Fibroblast of the aortic adventitia (primary cell): ENCODE measurements at regions not wholly inside any gene's neighbourhood (a gene's known extent, or its start where the extent isn't known, plus 50 kb on each side); places are given as distances from the start of the nearest gene placed in this dataset.

Experiments
- DNase-seq: peaks from one replicate; pipeline ENCODE4 v3.0.0-alpha.2; 2010; ENCODE audit warnings: low read depth
- H3K4me3 ChIP-seq: 2 replicates; pipeline ENCODE4 v1.5.1; 2011; ENCODE audit warnings: low read depth, mild to moderate bottlenecking, control low read depth, low read length, moderate library complexity
- CTCF ChIP-seq: IDR thresholded peaks from 2 replicates; pipeline ENCODE4 v1.5.1; 2011; ENCODE audit warnings: mild to moderate bottlenecking, low read length, control low read depth, inconsistent platforms; ENCODE audit not compliant: insufficient read depth

- H3K4me3 ChIP-seq = no peak overlapping the region
- TF ChIP-seq CTCF = no peak
- DNase-seq = no peak
Measured at GRCh38 chrX:6849716-6850414, 297.6 kb upstream of the STS start.

- H3K4me3 ChIP-seq = no peak overlapping the region
- TF ChIP-seq CTCF = no peak
- DNase-seq = no peak
Measured at GRCh38 chrX:6832619-6833018, 297.7 kb upstream of the VCX3A start.

GRCh38 chrX:6826856-6827255, 291.9 kb upstream of the VCX3A start:
- TF ChIP-seq CTCF = no peak
- no peak for DNase-seq
- no peak overlapping the region for H3K4me3 ChIP-seq

GRCh38 chrX:6821730-6822129, 286.8 kb upstream of the VCX3A start:
- no peak for DNase-seq
- no peak for TF ChIP-seq CTCF

GRCh38 chrX:6813836-6814370, 279.0 kb upstream of the VCX3A start:
- no peak for DNase-seq
- TF ChIP-seq CTCF = no peak
- H3K4me3 ChIP-seq = no peak overlapping the region

More at GRCh38 chrX:6821730-6822129, 286.8 kb upstream of the VCX3A start:
- H3K4me3 ChIP-seq = no peak overlapping the region

GRCh38 chrX:6812087-6812486, 277.2 kb upstream of the VCX3A start:
- H3K4me3 ChIP-seq = no peak overlapping the region
- TF ChIP-seq CTCF = no peak
- no peak for DNase-seq

- DNase-seq = no peak
- H3K4me3 ChIP-seq = no peak overlapping the region
- no peak for TF ChIP-seq CTCF
Measured at GRCh38 chrX:6810776-6811175, 275.9 kb upstream of the VCX3A start.
